HL-60 (cell line): ENCODE measurements at regions not wholly inside any gene's neighbourhood (a gene's known extent, or its start where the extent isn't known, plus 50 kb on each side); places are given as distances from the start of the nearest gene placed in this dataset.

Experiments
- POLR2AphosphoS5 ChIP-seq: IDR thresholded peaks from 2 replicates; pipeline ENCODE4 v1.6.1; 2012; ENCODE audit warnings: low read depth
- TF ChIP-seq, protein P1 (sequence below): IDR thresholded peaks from one replicate; pipeline ENCODE4 v1.5.1; 2011; ENCODE audit warnings: low read length, control low read depth, inconsistent platforms; ENCODE audit not compliant: insufficient read depth

DNA sequence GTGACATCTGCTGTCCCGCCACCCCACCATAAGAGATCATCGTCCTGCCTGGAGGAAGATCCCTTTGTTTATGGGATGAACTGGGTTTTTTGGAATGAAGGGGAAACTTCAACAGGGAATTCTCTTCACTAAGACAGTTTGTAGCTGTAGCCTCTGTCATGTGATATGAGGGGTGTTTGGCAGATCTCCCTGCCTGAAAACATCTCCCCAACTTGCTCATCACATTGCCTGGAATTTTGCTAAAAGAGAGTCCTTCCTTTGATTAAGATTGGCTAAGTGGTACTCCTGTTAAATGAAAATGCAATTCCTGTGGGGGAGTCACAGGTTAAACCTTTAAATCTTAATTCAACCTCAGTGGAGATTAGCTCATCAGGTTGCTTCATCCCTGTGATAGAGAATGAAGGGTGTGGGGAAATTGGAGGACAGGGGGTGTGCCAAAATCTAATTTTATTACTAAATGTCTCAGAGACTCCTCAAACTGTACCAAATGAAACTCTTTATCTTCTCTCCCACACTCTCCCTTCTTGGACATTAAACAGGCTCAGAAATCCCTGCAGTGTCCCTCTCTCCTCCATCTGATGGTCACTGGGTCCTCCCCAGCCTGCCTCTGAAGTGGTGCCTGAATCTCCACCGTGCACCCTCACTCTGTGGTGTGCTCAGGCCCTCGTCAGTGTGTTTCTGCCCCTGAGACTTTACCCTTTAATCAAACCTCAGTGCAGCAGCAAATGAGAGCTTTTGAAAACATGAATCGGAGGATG lies 54.8 kb downstream of the IER5 start:
- TF ChIP-seq, protein P1, sequence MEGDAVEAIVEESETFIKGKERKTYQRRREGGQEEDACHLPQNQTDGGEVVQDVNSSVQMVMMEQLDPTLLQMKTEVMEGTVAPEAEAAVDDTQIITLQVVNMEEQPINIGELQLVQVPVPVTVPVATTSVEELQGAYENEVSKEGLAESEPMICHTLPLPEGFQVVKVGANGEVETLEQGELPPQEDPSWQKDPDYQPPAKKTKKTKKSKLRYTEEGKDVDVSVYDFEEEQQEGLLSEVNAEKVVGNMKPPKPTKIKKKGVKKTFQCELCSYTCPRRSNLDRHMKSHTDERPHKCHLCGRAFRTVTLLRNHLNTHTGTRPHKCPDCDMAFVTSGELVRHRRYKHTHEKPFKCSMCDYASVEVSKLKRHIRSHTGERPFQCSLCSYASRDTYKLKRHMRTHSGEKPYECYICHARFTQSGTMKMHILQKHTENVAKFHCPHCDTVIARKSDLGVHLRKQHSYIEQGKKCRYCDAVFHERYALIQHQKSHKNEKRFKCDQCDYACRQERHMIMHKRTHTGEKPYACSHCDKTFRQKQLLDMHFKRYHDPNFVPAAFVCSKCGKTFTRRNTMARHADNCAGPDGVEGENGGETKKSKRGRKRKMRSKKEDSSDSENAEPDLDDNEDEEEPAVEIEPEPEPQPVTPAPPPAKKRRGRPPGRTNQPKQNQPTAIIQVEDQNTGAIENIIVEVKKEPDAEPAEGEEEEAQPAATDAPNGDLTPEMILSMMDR: no peak
- no peak for TF ChIP-seq POLR2AphosphoS5
